Head of caudate nucleus (tissue), 42 donors: ENCODE measurements at regions not wholly inside any gene's neighbourhood (a gene's known extent, or its start where the extent isn't known, plus 50 kb on each side); places are given as distances from the start of the nearest gene placed in this dataset.

Experiments used
- DNase-seq, 42 donors: peaks; one replicate each; pipeline versions ENCODE4 v3.0.0 to v3.0.0-alpha.2; 2020 to 2021; ENCODE audit warnings: mixed read lengths in 7 of 42
- intact Hi-C: fragments of 100-400 bp; cut with DNase I; formaldehyde crosslinking; loops from one replicate; pipeline ENCODE4 v1.15.0; 2022

- DNase-seq = no peak
- intact Hi-C loops = no loop called here
These were observed 548.2 kb upstream of the SLITRK1 start for GRCh38 chr13:84430446-84430845.

GRCh38 chr13:84430015-84430414 lies 547.7 kb upstream of the SLITRK1 start:
- intact Hi-C loops = no loop called here
- no peak for DNase-seq

GRCh38 chr13:84418041-84418440 lies 535.8 kb upstream of the SLITRK1 start:
- intact Hi-C loops = no loop called here
- DNase-seq = no peak

- DNase-seq = no peak
- intact Hi-C loops = no loop called here
These were observed 535.1 kb upstream of the SLITRK1 start for GRCh38 chr13:84417416-84417815.

GRCh38 chr13:84413016-84413415 lies 530.7 kb upstream of the SLITRK1 start:
- no peak for DNase-seq
- intact Hi-C loops = no loop called here

- intact Hi-C loops = no loop called here
- no peak for DNase-seq
These were observed 523.0 kb upstream of the SLITRK1 start for GRCh38 chr13:84405286-84405685.

GRCh38 chr13:84400706-84401105 lies 518.4 kb upstream of the SLITRK1 start:
- no peak for DNase-seq

GRCh38 chr13:84399320-84400085 lies 517.2 kb upstream of the SLITRK1 start:
- DNase-seq = no peak
- intact Hi-C loops = no loop called here

More at GRCh38 chr13:84400706-84401105, 518.4 kb upstream of the SLITRK1 start:
- intact Hi-C loops = no loop called here

- DNase-seq = no peak
- intact Hi-C loops = no loop called here
These were observed 511.8 kb upstream of the SLITRK1 start for GRCh38 chr13:84393981-84394625.

- intact Hi-C loops = no loop called here
- no peak for DNase-seq
These were observed 498.6 kb upstream of the SLITRK1 start for GRCh38 chr13:84380866-84381265.

GRCh38 chr13:84377106-84377505 lies 494.8 kb upstream of the SLITRK1 start:
- intact Hi-C loops = no loop called here
- DNase-seq = no peak

GRCh38 chr13:84366506-84366905 lies 484.2 kb upstream of the SLITRK1 start:
- no peak for DNase-seq
- intact Hi-C loops = no loop called here

- peak in 5 of 42 donors; percentile 1 to 19 (median 16) for DNase-seq
- intact Hi-C loops = no loop called here
These were observed 480.5 kb upstream of the SLITRK1 start for GRCh38 chr13:84362777-84363176.

- DNase-seq = no peak
- intact Hi-C loops = no loop called here
These were observed 478.5 kb upstream of the SLITRK1 start for GRCh38 chr13:84360822-84361221.

- intact Hi-C loops = no loop called here
These were observed 476.3 kb upstream of the SLITRK1 start for GRCh38 chr13:84358601-84359000.

GRCh38 chr13:84352946-84353345 lies 470.7 kb upstream of the SLITRK1 start:
- no peak for DNase-seq
- intact Hi-C loops = no loop called here

More at GRCh38 chr13:84358601-84359000, 476.3 kb upstream of the SLITRK1 start:
- no peak for DNase-seq

- DNase-seq = no peak
- intact Hi-C loops = no loop called here
These were observed 457.2 kb upstream of the SLITRK1 start for GRCh38 chr13:84339456-84339855.

- DNase-seq = no peak
- intact Hi-C loops = no loop called here
These were observed 450.1 kb upstream of the SLITRK1 start for GRCh38 chr13:84332346-84332745.

GRCh38 chr13:84315527-84315926 lies 433.3 kb upstream of the SLITRK1 start:
- intact Hi-C loops = no loop called here

GRCh38 chr13:84303035-84303434 lies 420.8 kb upstream of the SLITRK1 start:
- DNase-seq = no peak
- intact Hi-C loops = no loop called here

More at GRCh38 chr13:84315527-84315926, 433.3 kb upstream of the SLITRK1 start:
- no peak for DNase-seq

GRCh38 chr13:84297251-84297650 lies 415.0 kb upstream of the SLITRK1 start:
- intact Hi-C loops = no loop called here
- no peak for DNase-seq
